HuH-7 (cell line): ENCODE measurements at regions not wholly inside any gene's neighbourhood (a gene's known extent, or its start where the extent isn't known, plus 50 kb on each side); places are given as distances from the start of the nearest gene placed in this dataset.

ENCODE experiments used
- DNase-seq: peaks from one replicate; pipeline ENCODE4 v3.0.0; 2011; ENCODE audit warnings: low spot score

DNA sequence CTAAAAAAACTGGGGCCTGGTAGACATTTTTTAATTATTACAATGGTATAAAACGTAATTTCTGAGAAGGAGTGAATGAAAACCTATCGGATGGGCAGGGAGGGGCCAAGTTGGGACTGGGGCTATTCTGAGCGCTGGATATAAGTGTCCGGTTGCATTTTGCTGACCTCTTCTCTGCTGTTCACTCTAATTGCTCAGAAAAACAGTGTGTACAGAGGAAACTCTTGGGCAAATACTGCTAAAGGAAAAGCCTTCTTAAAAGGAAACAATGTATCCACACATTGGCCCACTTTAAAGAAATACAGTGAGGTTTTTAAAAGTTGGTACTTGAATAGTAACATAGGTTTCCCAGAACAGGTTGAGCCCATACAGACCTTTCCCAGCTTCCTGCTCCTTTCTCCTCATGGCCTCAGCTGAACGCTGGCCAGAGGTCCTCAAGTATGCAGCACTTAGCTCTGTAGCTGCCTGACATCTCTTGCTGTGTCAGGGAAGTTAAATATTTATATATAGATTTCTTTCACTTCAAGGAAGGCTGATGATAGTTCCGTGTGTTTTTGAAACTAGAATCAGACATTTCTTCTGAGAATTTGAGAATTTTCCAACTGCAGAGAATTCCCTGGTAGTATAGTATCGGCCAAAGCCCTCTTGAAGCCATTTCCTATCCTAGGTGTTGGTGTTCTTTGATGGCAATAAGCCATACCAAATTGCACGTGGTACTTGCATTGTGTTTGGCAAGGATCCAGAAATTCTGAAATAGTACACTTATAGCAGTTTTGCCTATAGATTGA, 97.1 kb upstream of the SLC4A4 start:
- no peak for DNase-seq

DNA sequence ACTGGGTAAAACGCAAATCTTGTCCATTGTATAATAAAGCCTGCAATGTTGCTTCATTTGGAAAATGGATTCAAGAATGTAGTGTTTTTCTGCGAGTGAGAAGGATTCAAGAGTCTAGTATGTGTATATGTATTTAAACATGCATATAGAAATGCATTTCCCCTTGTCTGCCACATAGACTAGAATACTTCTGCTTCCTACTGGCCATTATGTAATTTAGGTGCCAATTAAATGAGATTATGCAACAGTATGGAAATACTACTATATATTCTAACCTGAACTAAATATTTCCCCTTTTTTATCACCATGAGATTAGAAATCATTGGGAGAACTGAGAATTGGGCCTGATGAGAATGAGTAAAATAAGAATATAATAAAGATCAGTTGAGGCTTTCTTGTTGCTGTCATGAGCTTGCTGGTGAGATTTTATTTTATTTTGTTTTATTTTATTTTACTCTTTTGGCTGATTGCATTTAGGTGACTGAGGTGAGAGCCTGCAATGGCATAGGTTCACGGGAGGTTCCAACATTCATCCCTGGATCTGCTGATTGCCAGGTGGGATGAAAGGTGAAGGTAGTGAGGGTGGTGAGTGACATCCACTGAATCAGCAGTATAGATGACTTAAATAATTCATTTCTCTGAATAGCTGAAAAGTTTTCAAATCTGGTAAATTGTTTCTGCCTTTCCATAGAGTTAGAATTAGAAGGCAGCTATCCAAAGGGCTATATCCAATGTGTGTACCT, 95.6 kb upstream of the SLC4A4 start:
- DNase-seq, result no peak

DNA sequence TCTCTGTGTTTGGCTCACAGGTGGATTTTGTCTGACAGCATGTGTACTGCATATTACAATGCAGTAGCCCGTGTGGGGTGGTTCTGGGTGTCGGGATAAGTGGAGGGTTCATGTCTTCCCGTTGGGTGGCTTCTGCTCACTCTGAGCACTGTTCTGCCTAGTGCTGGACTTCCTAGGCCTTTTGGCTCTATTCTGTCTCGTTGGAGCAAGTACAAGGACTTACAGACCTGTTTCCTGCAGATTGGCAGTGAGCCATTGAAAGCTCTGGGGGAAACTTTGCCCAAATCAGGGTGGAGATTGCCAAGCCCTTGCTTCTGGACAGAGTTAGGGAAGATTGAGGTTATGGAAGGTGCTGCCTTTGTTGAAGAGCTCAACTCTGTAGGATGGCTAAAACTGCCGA, 91.1 kb upstream of the SLC4A4 start:
- no peak for DNase-seq

DNA sequence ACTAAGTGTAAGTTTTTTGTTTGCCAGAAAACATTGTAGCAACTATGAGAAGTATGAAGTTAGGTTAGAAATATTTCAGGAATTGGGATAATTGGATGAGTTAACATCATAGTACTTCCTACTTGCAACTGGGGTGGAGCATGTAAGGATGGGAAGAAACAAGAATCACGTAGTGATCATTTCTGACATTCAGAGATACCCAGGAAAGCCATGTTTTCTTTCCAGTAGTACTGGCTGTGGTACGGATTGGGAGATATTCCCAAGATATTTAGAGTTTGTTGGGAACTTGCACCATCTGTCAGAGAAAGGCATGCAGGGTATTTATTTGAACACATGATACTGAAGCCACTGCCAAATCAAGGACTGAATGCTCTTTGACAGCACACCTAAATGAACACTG, 87.6 kb upstream of the SLC4A4 start:
- DNase-seq, result no peak

DNA sequence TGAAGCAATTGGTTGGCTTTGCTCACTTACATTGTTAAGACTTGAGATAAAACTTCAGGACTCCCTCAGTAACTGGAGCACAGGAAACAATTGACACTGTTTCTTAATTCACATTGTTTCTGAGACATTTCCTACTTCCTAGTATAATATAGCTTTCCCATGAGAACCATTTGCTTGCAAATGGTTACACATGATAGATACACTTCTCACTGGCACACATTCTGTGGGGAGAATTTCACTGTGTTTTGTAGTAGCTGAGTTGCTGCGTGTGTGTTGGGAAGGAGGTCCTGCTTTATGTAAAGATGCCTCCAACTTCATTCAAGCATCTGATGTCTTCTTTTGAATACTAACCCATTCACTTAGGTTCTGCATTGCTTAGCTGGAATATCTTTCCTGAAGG, 85.3 kb upstream of the SLC4A4 start:
- DNase-seq, result no peak

DNA sequence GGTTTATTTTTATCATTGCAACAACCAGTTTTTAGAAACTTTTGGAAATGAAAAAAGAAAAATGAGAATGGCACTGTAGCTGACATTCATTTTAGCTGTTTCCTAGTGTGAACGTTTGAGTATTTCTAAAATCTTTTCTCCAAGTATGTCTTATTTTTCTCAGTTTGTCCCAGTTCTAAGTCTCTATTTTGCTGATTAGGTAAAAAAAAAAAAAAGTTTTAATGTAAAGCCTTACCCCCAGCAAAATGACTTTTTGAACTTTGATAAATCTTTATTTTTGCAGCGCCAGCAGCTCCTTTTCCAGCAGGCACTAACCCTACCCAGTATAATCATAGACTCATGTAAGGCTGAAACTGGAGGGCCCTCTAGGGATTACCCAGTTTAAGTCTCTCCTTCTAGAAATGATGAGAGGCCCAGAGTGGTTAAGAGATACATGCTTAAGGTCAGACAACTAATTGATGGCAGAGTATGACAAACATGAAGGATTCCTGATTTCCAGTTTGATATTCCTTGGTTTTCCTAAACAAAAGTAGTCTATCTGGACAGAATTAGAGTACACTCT, 84.3 kb upstream of the SLC4A4 start:
- no peak for DNase-seq

DNA sequence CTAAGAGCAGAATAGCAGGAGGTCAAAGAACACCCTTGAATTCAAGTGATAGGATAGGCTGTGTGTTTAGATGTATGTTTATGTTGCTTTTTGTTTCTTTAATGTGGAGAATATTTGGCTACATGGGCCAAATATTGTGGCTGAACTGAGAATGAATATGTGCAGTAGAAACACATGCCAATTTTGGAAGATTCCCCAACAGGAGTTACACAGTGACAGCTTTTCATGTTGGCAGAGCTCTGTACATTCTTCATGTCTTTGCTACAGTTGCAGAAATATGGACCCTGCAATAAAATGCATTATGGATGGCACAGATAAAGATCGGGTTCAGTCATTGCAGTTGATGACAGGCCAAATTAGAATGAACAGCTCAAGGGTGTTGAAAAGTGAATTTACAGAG, 82.8 kb upstream of the SLC4A4 start:
- DNase-seq, result no peak

DNA sequence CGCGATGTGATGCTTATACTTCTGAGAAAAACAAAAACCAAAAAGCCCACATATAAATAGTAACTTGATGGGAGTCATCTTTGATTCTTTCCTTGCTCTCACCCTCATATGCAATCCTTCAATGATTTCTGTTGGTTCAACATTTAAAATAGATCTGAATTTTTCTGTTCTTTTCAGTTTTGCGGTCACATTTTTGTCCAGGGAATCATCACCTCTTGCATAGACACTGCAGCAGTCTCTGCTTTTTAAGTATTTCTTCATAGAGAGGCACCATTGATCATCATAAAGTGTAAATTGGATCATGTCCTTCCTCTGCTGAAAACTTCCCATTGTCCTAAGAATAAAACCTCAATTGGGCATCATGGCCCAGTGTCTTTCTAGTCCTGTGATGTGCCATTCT, 81.1 kb upstream of the SLC4A4 start:
- DNase-seq, result no peak

DNA sequence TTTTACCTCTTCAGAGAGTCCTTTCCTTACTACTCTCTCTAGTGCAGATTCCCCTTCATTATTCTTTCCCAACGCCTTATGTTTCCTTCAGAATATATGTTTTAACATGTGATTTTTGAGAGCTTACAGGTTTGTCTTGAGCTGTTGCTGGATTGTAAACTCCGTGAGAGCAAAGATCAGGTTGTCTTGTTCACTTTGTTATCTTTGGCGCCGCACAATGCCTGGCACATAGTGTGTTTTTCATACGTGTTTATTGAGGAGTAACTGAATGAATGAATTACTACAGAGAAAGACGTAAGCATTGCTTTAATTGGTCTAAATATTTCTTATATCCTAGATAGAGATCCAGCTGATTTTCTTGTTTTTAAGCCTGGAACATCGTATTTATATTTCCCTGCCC, 80.5 kb upstream of the SLC4A4 start:
- no peak for DNase-seq

DNA sequence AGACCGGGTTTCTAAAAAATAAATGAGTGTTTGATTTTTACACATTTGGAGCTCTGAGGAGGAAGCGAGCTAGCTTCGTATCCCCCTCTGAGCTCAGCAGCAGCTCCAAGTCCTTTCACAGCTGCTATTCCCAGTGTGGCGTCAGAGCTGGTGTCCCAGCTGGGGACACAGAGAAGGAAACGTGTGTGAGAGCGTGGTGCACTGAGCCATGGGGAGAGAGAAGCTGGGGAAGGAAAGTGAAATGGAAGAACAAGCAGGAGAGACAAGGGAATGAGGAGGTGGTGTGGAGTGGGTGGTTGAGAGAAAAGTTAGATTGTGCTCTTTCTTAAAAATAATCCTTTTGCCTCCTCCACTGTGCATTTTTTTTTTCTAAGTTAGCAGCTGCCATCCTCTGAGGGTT, 79.5 kb upstream of the SLC4A4 start:
- DNase-seq, result no peak

DNA sequence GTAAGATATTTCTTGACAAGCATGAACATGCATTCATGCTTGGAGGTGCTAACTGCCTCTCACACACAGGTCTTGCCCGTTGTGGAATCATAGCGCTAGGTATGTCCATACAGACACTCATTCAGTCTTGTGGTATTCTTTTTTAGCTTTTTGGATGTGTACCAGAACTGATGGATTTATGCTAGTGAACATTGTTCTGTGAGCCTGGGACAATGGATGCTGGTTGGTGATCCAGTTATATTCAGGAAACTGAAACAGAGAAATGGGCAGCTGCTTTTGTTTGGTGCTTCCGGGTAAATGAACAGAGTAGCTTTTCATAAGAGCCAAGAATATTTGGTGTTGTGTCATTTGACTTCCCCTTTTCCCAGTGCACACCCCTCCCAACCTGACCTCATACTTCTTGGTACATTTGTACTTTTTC, 78.9 kb upstream of the SLC4A4 start:
- DNase-seq, result no peak

DNA sequence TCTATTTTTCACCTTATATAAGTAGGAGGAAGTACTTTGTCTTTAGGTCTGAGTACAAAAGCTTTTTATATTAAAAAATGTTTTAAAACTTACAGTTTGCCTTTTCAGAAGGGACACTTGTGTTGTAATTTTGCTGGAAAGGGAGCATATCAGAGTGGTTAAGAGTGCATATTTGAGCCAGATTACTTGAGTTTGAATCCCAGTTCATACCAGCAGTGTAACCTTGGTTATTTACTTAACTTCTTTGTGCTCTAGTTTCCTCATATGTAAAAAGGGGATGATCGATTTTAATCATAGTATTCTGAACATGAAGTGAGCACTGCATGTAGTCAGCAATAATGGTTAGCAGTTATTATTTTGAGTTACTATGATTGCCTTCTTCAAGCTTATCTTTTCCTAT, 78.3 kb upstream of the SLC4A4 start:
- no peak for DNase-seq

DNA sequence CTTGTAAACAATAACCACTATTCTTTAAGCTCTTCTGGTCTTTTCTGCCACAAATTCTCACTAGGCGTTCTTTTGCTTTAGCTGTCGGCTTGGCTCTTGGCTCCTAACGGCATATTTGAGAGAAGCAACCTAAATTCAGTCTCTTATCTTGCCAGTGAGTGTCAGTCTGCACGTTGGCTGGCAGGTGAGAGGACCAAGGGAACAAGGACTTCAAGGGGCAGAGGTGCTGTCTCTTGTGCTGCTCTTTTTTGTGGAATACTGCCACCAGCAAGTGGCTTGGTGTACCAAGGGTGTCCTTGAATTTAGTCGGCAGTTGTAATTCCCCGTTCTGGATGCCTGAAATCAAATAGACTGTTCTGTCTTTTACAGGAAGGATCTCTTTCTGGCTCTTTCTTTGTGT, 77.8 kb upstream of the SLC4A4 start:
- no peak for DNase-seq

DNA sequence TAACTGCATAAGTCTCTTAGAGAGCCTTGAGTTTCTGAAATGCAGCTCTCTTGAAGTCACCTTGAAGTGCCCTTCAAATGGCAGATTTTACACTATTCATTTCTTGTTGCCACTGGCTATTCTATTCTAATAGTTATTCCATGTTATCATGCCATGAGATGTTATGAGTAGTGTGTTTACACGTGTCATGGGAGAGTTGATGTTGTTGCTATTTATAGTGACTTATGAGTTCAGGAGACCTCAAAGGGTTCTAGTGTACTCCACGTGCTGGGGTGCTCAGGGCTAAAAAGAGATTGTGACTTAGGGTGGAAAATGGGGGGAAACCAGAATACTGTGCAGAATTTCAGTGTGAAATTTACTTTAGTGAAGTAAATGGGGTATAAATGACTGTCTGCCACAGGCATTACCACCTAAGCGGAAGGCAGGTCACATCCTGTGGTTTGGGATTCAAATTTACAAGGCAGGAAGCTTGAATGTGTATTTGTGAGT, 77.1 kb upstream of the SLC4A4 start:
- no peak for DNase-seq

DNA sequence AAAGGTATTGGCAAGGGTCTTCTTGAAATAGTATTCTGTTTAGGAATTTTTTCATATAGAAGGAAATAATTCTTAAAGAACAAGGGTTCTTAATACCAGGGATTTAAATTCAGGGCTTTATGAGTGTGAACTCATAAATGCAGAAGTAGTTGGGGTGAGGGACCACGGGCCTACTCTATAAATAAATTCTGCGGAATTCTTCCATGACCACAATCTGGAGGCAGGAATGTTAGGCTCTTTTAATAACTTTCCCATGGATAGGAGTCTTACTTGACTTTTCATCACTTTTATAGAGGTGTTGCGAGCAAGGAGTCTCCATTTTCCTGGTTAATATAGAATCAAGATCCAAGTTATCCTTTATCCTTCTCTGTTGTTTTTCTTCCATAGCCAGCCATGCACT, 76.7 kb upstream of the SLC4A4 start:
- DNase-seq, result no peak

DNA sequence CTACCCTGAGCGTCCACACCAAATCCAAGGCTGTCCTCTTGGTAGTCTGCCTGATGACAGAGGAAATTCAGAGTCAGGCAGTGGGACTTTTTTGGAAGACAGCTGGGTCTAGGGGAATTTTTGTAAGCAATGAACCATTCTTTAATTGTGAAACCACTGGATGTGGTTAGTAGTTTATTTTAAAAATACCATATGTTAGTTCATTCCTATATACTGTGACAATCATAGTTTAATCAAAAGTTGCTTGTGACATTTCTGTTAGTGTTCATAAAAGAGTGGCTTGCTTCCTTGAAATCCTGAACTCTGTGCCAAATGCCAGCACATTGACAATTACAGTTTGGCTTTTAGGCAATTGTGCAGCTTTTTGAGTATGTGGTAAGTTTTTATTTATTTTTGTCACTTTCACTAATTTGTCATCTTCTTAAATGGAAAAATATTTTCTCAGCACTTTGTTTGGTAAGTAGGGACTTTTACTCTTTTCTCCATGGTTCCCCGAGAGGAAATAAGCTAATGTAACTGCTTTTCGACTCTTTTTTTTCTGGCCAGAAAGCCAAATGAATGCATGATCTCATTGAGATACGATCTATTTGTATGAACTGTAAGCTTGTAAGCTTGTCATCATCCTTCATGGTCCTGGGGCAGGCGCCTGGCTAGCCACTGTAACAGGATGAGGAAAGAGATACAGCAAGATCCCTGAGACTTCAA, 72.6 kb upstream of the SLC4A4 start:
- DNase-seq, result no peak

DNA sequence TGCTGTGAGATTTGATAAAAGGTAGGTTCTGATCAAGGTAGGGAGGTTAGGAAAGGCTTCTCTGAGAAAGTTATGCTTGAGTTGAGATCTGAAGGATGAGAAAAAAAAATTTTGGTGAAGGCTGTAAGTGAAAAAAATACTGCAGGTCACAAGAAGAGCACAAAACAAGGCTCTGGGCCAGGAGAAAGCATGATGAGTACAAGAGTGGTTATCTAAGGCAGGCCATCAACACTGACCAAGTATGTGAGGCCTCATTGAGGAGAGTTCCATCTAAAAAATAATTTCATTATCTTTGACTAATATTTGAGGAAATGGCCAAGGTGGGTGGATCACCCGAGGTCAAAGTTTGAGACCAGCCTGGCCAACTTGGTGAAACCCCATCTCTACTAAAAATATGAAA, 71.6 kb upstream of the SLC4A4 start:
- DNase-seq, result no peak

DNA sequence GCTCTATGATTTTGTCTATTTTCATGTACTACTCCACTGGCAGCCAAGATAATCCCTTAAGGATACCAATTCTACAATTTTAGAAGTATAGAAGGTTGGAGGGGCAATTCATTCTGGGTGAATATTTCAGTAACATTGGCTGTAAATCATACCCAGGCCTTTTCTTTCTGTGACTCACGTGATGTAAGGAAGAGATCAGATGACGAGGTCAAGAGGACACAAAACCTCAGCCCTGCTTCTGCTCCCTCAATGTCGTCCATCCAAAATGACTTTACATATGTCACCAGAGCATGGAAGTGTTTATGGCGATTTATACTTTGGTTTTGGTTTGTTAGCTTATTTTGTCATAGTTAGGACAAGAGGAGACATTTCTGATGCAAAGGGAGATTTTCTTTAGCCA, 70.7 kb upstream of the SLC4A4 start:
- DNase-seq, result no peak

DNA sequence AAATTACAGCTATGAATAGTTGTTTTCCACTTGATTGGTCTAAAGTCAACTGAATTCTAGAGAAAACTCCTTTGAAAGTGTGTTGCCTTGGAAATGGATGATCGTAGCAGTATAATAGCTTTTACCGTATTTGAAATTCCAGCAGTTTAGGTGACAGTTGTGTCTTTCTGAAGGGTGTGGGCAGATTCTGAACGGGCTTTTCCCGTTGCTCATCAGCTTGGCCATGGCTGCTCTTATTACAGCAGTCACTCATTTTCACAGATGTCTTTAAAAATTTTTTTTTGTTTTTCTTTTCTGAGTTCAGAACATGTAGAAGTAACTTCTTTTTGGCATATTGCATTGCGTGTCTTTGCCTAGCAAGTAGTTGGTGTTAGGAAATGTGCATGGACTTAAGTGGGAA, 69.6 kb upstream of the SLC4A4 start:
- DNase-seq, result no peak

DNA sequence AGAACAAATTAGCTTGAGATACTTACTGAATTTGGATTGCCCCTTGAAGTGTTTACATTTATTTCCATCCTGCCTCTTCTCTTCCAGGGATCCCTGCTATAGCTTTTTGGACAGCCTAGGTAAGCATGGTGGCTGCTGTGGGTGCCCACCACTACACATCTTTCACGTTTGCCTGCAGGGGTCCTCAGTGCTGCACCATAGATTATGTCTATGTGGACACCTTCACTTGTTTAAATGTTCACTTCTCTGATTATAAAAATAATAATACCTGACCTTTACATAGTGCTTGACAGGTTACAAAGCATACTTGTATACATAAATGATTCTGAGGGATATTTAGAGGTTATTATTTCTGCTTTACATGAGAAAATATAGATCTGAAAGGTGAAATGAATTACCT, 67.9 kb upstream of the SLC4A4 start:
- DNase-seq, result peak; percentile 6

DNA sequence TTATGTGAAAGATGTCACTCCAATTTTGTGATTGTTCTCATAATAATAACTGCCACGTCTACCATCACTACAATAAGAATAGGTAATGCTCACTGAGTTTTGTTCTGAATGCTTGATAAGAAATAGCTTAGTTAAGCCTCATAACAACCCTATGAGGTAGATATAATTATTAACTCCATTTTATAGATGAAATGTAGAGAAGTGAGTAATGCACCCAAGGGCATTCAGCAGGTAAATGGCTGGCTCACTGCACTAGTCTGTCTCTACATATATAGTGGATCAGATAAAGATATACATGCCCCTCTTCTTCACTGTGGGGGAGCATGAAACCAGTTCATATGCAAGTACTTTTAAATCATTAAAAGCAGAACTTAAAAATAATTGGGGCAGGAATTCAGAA, 65.8 kb upstream of the SLC4A4 start:
- DNase-seq, result no peak

DNA sequence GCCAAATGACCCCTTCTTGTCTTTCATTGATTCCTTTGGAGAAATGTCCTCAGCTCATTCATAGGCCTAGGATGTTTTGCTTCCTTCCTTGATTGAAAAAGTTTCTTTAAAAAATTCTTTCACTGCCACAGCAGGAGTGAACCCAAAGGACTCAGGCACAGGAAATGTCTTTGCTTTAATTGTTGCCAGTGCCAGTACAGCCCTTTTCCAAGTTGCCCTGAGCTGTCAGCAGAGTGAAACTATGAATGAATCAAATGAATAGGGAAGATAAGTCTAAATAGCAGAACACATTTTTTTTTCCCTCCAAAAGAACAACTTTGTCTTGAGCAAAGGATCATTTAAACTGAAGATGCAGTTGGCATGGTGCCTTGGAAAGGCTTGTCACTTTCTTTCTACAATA, 63.8 kb upstream of the SLC4A4 start:
- DNase-seq, result no peak

DNA sequence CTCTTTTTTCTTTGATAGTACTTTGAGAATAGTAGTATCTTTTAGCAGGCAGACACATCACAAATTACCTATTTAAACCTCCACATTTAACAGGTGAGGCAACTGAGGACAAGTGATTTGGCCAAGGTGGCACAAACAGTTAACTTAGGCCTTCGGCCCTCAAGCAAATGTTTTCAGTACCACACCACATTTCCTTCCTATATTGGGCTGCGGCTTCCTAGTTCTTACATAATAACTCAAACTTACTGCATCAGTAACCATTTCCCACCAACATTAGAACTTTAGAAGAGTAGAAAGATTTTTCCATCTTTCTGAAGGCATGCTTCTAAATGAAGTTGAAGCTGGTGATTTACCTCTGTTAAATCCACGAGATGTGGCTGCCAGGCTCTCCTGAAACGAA, 63.2 kb upstream of the SLC4A4 start:
- DNase-seq, result no peak
